WTC11 (cell line): ENCODE measurements at regions not wholly inside any gene's neighbourhood (a gene's known extent, or its start where the extent isn't known, plus 50 kb on each side); places are given as distances from the start of the nearest gene placed in this dataset.

ENCODE experiments used
- ATAC-seq: fragments of 200-7000 bp; cut with Tn5 transposase; 2 replicates; pipeline ENCODE4 v1.10.0; 2021; ENCODE audit warnings: mild to moderate bottlenecking, moderate library complexity
- CTCF ChIA-PET: fragments of 300-600 bp; sonication (Branson Sonifier 250); formaldehyde crosslinking; loops from one replicate; lab custom pipeline; 2021; ENCODE audit warnings: antibody characterized with exemption; lab: Charles Lee
- POLR2A ChIA-PET: fragments of 350-600 bp; sonication (Branson Sonifier 250); formaldehyde crosslinking; loops from one replicate; lab custom pipeline; 2021; ENCODE audit warnings: antibody characterized with exemption; lab: Charles Lee
- DNase-seq: peaks from one replicate; pipeline ENCODE4 v3.0.0; 2021; ENCODE audit warnings: low spot score
- H3K27ac Mint-ChIP-seq: 2 replicates; pipeline ENCODE4 v1.8.0; 2021; ENCODE audit warnings: mixed read lengths
- H3K27me3 Mint-ChIP-seq: 2 replicates; pipeline ENCODE4 v1.8.0; 2021; ENCODE audit warnings: low read depth, mild to moderate bottlenecking, moderate library complexity, mixed read lengths
- H3K36me3 Mint-ChIP-seq: 2 replicates; pipeline ENCODE4 v1.8.0; 2021; ENCODE audit warnings: mixed read lengths
- H3K4me1 Mint-ChIP-seq: 2 replicates; pipeline ENCODE4 v1.8.0; 2022; ENCODE audit warnings: mixed read lengths
- H3K4me3 Mint-ChIP-seq: 2 replicates; pipeline ENCODE4 v1.8.0; 2021; ENCODE audit warnings: mild to moderate bottlenecking, moderate library complexity, mixed read lengths
- H3K9me3 Mint-ChIP-seq: 2 replicates; pipeline ENCODE4 v1.8.0; 2021; ENCODE audit warnings: mixed read lengths
- CBFB ChIP-seq: sonication (generic); formaldehyde crosslinking; IDR thresholded peaks from 2 replicates; pipeline ENCODE4 v1.8.1; 2022; ENCODE audit warnings: mild to moderate bottlenecking, low read depth, missing genetic modification reagents
- KAT7 ChIP-seq: sonication (generic); formaldehyde crosslinking; IDR thresholded peaks from 2 replicates; pipeline ENCODE4 v1.8.1; 2023; ENCODE audit warnings: missing genetic modification reagents, mild to moderate bottlenecking, borderline replicate concordance
- MXD4 ChIP-seq: fragments of 250-450 bp; sonication (Bioruptor Pico); IDR thresholded peaks from 2 replicates; pipeline ENCODE4 v1.8.0; 2021; ENCODE audit warnings: mild to moderate bottlenecking, moderate library complexity, borderline replicate concordance
- NFE2L1 ChIP-seq: sonication (generic); formaldehyde crosslinking; IDR thresholded peaks from 2 replicates; pipeline ENCODE4 v1.8.1; 2023; ENCODE audit warnings: missing genetic modification reagents
- NR2C2 ChIP-seq: sonication (generic); formaldehyde crosslinking; IDR thresholded peaks from 2 replicates; pipeline ENCODE4 v1.8.0; 2022; ENCODE audit warnings: mild to moderate bottlenecking, missing genetic modification reagents
- NR3C1 ChIP-seq: sonication (generic); formaldehyde crosslinking; conservative IDR thresholded peaks from 2 replicates; pipeline ENCODE4 v1.8.1; 2023; ENCODE audit warnings: low read depth, mild to moderate bottlenecking, missing genetic modification reagents
- SP1 ChIP-seq: sonication (generic); formaldehyde crosslinking; conservative IDR thresholded peaks from 2 replicates; pipeline ENCODE4 v1.8.1; 2022; ENCODE audit warnings: missing genetic modification reagents
- ZNF138 ChIP-seq: sonication (generic); formaldehyde crosslinking; conservative IDR thresholded peaks from 2 replicates; pipeline ENCODE4 v1.8.1; 2022; ENCODE audit warnings: mild to moderate bottlenecking, moderate library complexity, missing genetic modification reagents
- TF ChIP-seq, protein P1 (sequence below): sonication (generic); formaldehyde crosslinking; IDR thresholded peaks from 2 replicates; pipeline ENCODE4 v1.8.0; 2022; ENCODE audit warnings: mild to moderate bottlenecking, missing genetic modification reagents
- TF ChIP-seq, protein P2 (sequence below): sonication (generic); formaldehyde crosslinking; IDR thresholded peaks from 2 replicates; pipeline ENCODE4 v1.8.0; 2023; ENCODE audit warnings: mild to moderate bottlenecking, missing genetic modification reagents
- TF ChIP-seq, protein P3 (sequence below): sonication (generic); formaldehyde crosslinking; conservative IDR thresholded peaks from 2 replicates; pipeline ENCODE4 v1.8.1; 2023; ENCODE audit warnings: mild to moderate bottlenecking, low read depth, missing genetic modification reagents, moderate library complexity
- TF ChIP-seq, protein P4 (sequence below): sonication (generic); formaldehyde crosslinking; IDR thresholded peaks from 2 replicates; pipeline ENCODE4 v1.8.1; 2022; ENCODE audit warnings: low read depth, missing genetic modification reagents, borderline replicate concordance
- TF ChIP-seq, protein P5 (sequence below): sonication (generic); formaldehyde crosslinking; IDR thresholded peaks from 2 replicates; pipeline ENCODE4 v1.8.0; 2022; ENCODE audit warnings: mild to moderate bottlenecking, missing genetic modification reagents
- TF ChIP-seq, protein P6 (sequence below): sonication (generic); formaldehyde crosslinking; IDR thresholded peaks from 2 replicates; pipeline ENCODE4 v1.8.0; 2023; ENCODE audit warnings: missing genetic modification reagents, mild to moderate bottlenecking, borderline replicate concordance
- TF ChIP-seq, protein P7 (sequence below): sonication (generic); formaldehyde crosslinking; IDR thresholded peaks from 2 replicates; pipeline ENCODE4 v1.8.1; 2023; ENCODE audit warnings: mild to moderate bottlenecking, moderate library complexity, missing genetic modification reagents
- TF ChIP-seq, protein P8 (sequence below): fragments of 250-450 bp; sonication (Bioruptor Pico); IDR thresholded peaks from 2 replicates; pipeline ENCODE4 v1.9.0; 2021; ENCODE audit warnings: moderate library complexity, mild to moderate bottlenecking, inconsistent platforms, borderline replicate concordance

DNA sequence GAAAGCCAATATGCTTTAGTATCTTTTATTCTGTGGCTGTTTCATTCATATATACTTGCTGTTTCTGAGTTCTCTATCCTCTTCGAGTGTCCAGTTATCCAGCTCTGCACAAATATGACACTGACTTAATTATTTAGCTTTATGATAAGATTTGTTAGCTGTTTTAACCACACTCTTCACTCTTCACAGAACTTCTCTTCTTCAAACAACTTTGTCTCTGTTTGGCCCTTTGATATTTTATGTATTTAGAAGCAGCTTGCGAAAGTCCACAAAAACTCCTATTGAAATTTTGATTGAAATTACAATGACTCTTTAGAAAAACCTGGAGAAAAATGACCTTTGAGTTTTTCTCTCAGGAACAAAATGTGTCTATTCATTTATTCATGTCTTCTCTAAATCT is 407.0 kb downstream of the CPS1 start:
- no peaks in the 10 kb centered on the region for H3K36me3 Mint-ChIP-seq
- no peak overlapping the region for H3K4me3 Mint-ChIP-seq
- H3K9me3 Mint-ChIP-seq, result no peaks in the 10 kb centered on the region
- no peak for ATAC-seq
- POLR2A ChIA-PET, result no interaction called here
- no peaks in the 10 kb centered on the region for H3K27me3 Mint-ChIP-seq
- no peak for DNase-seq
- TF ChIP-seq, protein P1, sequence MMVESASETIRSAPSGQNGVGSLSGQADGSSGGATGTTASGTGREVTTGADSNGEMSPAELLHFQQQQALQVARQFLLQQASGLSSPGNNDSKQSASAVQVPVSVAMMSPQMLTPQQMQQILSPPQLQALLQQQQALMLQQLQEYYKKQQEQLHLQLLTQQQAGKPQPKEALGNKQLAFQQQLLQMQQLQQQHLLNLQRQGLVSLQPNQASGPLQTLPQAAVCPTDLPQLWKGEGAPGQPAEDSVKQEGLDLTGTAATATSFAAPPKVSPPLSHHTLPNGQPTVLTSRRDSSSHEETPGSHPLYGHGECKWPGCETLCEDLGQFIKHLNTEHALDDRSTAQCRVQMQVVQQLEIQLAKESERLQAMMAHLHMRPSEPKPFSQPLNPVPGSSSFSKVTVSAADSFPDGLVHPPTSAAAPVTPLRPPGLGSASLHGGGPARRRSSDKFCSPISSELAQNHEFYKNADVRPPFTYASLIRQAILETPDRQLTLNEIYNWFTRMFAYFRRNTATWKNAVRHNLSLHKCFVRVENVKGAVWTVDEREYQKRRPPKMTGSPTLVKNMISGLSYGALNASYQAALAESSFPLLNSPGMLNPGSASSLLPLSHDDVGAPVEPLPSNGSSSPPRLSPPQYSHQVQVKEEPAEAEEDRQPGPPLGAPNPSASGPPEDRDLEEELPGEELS (CRISPR knock-in tag), result no peak
- TF ChIP-seq, protein P2, sequence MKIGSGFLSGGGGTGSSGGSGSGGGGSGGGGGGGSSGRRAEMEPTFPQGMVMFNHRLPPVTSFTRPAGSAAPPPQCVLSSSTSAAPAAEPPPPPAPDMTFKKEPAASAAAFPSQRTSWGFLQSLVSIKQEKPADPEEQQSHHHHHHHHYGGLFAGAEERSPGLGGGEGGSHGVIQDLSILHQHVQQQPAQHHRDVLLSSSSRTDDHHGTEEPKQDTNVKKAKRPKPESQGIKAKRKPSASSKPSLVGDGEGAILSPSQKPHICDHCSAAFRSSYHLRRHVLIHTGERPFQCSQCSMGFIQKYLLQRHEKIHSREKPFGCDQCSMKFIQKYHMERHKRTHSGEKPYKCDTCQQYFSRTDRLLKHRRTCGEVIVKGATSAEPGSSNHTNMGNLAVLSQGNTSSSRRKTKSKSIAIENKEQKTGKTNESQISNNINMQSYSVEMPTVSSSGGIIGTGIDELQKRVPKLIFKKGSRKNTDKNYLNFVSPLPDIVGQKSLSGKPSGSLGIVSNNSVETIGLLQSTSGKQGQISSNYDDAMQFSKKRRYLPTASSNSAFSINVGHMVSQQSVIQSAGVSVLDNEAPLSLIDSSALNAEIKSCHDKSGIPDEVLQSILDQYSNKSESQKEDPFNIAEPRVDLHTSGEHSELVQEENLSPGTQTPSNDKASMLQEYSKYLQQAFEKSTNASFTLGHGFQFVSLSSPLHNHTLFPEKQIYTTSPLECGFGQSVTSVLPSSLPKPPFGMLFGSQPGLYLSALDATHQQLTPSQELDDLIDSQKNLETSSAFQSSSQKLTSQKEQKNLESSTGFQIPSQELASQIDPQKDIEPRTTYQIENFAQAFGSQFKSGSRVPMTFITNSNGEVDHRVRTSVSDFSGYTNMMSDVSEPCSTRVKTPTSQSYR (CRISPR knock-in tag), result no peak
- TF ChIP-seq, all 79 proteins: peak for 0
- H3K4me1 Mint-ChIP-seq, result peaks cover 6% of the 10 kb centered on the region; the same call in 1 of the 2 replicates
- CTCF ChIA-PET, result no interaction called here
- H3K27ac Mint-ChIP-seq, result no peak overlapping the region

DNA sequence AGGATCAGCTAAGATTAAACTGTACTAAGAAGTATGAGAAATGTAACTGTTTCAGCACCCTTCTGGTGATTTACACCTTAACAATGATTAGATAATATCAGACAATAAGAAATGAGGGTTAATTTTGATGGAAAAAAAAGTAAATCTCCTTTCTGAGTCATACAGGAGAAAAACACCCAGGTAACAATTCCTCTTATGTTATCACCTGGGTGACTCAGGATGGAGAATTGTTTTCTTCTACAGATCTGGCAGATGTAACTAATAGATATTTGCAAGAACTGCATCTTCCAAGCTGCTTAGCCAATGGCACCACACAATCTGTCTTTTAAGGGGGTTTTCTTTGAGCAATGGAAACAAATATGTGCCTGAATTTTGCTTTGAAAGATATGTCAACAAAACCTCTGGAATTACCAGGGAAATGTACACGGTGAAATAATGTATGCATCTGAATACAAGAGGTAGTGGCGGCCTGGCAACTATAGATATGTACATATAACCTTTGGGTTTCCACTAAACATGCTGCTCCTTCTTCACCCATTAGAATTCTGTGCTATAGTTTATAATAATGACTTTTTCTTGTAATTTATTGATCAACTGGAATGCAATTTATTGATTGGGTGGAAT is 407.9 kb downstream of the CPS1 start:
- DNase-seq (no peak), ATAC-seq (no peak)
- Mint-ChIP-seq H3K4me1 (peaks cover 6% of the 10 kb centered on the region; the same call in 1 of the 2 replicates), H3K27ac (no peak overlapping the region), H3K4me3 (no peak overlapping the region), H3K36me3 (no peaks in the 10 kb centered on the region), H3K9me3 (no peaks in the 10 kb centered on the region), H3K27me3 (no peaks in the 10 kb centered on the region)
- POLR2A ChIA-PET, result no interaction called here
- CTCF ChIA-PET, result no interaction called here
- TF ChIP-seq, protein P3, sequence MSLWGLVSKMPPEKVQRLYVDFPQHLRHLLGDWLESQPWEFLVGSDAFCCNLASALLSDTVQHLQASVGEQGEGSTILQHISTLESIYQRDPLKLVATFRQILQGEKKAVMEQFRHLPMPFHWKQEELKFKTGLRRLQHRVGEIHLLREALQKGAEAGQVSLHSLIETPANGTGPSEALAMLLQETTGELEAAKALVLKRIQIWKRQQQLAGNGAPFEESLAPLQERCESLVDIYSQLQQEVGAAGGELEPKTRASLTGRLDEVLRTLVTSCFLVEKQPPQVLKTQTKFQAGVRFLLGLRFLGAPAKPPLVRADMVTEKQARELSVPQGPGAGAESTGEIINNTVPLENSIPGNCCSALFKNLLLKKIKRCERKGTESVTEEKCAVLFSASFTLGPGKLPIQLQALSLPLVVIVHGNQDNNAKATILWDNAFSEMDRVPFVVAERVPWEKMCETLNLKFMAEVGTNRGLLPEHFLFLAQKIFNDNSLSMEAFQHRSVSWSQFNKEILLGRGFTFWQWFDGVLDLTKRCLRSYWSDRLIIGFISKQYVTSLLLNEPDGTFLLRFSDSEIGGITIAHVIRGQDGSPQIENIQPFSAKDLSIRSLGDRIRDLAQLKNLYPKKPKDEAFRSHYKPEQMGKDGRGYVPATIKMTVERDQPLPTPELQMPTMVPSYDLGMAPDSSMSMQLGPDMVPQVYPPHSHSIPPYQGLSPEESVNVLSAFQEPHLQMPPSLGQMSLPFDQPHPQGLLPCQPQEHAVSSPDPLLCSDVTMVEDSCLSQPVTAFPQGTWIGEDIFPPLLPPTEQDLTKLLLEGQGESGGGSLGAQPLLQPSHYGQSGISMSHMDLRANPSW, result no peak
- TF ChIP-seq, protein P4, sequence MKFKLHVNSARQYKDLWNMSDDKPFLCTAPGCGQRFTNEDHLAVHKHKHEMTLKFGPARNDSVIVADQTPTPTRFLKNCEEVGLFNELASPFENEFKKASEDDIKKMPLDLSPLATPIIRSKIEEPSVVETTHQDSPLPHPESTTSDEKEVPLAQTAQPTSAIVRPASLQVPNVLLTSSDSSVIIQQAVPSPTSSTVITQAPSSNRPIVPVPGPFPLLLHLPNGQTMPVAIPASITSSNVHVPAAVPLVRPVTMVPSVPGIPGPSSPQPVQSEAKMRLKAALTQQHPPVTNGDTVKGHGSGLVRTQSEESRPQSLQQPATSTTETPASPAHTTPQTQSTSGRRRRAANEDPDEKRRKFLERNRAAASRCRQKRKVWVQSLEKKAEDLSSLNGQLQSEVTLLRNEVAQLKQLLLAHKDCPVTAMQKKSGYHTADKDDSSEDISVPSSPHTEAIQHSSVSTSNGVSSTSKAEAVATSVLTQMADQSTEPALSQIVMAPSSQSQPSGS, result no peak
- no peak for TF ChIP-seq SP1 (CRISPR knock-in tag)
- TF ChIP-seq, protein P5, sequence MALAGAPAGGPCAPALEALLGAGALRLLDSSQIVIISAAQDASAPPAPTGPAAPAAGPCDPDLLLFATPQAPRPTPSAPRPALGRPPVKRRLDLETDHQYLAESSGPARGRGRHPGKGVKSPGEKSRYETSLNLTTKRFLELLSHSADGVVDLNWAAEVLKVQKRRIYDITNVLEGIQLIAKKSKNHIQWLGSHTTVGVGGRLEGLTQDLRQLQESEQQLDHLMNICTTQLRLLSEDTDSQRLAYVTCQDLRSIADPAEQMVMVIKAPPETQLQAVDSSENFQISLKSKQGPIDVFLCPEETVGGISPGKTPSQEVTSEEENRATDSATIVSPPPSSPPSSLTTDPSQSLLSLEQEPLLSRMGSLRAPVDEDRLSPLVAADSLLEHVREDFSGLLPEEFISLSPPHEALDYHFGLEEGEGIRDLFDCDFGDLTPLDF (CRISPR knock-in tag), result no peak
- no peak for TF ChIP-seq ZNF138 (CRISPR knock-in tag)
- no peak for TF ChIP-seq NR2C2 (CRISPR knock-in tag)
- no peak for TF ChIP-seq KAT7 (CRISPR knock-in tag)
- TF ChIP-seq, protein P6, sequence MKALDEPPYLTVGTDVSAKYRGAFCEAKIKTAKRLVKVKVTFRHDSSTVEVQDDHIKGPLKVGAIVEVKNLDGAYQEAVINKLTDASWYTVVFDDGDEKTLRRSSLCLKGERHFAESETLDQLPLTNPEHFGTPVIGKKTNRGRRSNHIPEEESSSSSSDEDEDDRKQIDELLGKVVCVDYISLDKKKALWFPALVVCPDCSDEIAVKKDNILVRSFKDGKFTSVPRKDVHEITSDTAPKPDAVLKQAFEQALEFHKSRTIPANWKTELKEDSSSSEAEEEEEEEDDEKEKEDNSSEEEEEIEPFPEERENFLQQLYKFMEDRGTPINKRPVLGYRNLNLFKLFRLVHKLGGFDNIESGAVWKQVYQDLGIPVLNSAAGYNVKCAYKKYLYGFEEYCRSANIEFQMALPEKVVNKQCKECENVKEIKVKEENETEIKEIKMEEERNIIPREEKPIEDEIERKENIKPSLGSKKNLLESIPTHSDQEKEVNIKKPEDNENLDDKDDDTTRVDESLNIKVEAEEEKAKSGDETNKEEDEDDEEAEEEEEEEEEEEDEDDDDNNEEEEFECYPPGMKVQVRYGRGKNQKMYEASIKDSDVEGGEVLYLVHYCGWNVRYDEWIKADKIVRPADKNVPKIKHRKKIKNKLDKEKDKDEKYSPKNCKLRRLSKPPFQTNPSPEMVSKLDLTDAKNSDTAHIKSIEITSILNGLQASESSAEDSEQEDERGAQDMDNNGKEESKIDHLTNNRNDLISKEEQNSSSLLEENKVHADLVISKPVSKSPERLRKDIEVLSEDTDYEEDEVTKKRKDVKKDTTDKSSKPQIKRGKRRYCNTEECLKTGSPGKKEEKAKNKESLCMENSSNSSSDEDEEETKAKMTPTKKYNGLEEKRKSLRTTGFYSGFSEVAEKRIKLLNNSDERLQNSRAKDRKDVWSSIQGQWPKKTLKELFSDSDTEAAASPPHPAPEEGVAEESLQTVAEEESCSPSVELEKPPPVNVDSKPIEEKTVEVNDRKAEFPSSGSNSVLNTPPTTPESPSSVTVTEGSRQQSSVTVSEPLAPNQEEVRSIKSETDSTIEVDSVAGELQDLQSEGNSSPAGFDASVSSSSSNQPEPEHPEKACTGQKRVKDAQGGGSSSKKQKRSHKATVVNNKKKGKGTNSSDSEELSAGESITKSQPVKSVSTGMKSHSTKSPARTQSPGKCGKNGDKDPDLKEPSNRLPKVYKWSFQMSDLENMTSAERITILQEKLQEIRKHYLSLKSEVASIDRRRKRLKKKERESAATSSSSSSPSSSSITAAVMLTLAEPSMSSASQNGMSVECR (CRISPR knock-in tag), result no peak
- TF ChIP-seq, protein P7, sequence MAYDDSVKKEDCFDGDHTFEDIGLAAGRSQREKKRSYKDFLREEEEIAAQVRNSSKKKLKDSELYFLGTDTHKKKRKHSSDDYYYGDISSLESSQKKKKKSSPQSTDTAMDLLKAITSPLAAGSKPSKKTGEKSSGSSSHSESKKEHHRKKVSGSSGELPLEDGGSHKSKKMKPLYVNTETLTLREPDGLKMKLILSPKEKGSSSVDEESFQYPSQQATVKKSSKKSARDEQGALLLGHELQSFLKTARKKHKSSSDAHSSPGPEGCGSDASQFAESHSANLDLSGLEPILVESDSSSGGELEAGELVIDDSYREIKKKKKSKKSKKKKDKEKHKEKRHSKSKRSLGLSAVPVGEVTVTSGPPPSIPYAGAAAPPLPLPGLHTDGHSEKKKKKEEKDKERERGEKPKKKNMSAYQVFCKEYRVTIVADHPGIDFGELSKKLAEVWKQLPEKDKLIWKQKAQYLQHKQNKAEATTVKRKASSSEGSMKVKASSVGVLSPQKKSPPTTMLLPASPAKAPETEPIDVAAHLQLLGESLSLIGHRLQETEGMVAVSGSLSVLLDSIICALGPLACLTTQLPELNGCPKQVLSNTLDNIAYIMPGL, result no peak
- TF ChIP-seq CBFB (CRISPR knock-in tag), result no peak
- no peak for TF ChIP-seq NR3C1 (CRISPR knock-in tag)
- TF ChIP-seq, protein P8, sequence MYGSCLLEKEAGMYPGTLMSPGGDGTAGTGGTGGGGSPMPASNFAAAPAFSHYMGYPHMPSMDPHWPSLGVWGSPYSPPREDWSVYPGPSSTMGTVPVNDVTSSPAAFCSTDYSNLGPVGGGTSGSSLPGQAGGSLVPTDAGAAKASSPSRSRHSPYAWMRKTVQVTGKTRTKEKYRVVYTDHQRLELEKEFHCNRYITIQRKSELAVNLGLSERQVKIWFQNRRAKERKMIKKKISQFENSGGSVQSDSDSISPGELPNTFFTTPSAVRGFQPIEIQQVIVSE (CRISPR knock-in tag), result no peak
- TF ChIP-seq MXD4 (CRISPR knock-in tag), result no peak
- TF ChIP-seq NFE2L1 (CRISPR knock-in tag), result no peak
